Right renal cortex interstitium (tissue), 3 donors: ENCODE measurements at regions not wholly inside any gene's neighbourhood (a gene's known extent, or its start where the extent isn't known, plus 50 kb on each side); places are given as distances from the start of the nearest gene placed in this dataset.
"Not testable (repeated sequence)": the region's sequence is repeated elsewhere in the genome, so short reads cannot be mapped to it uniquely, and the experiment has no call there.

ENCODE experiments used
- DNase-seq, 3 donors: peaks; one replicate each; pipeline ENCODE4 v3.0.0-alpha.2; 2013; ENCODE audit warnings: low read depth in 3 of 3, low spot score in 2 of 3

GRCh38 chr5:91841423-91841822 is 458.3 kb upstream of the ARRDC3 start:
- DNase-seq = no peak

GRCh38 chr5:91840412-91840811 is 457.3 kb upstream of the ARRDC3 start:
- DNase-seq = no peak

GRCh38 chr5:91839721-91840120 is 456.6 kb upstream of the ARRDC3 start:
- DNase-seq = no peak

GRCh38 chr5:91839233-91839632 is 456.1 kb upstream of the ARRDC3 start:
- no peak for DNase-seq

GRCh38 chr5:91830361-91830953 is 447.3 kb upstream of the ARRDC3 start:
- no peak for DNase-seq

GRCh38 chr5:91825618-91826017 is 442.5 kb upstream of the ARRDC3 start:
- no peak for DNase-seq

- DNase-seq = no peak
Measured at GRCh38 chr5:91824406-91824805, 441.3 kb upstream of the ARRDC3 start.

GRCh38 chr5:91820874-91821273 is 437.8 kb upstream of the ARRDC3 start:
- no peak for DNase-seq

GRCh38 chr5:91816681-91817080 is 433.6 kb upstream of the ARRDC3 start:
- no peak for DNase-seq

GRCh38 chr5:91797576-91797975 is 414.5 kb upstream of the ARRDC3 start:
- DNase-seq = no peak

- no peak for DNase-seq
Measured at GRCh38 chr5:91794856-91795548, 411.9 kb upstream of the ARRDC3 start.

- DNase-seq = no peak
Measured at GRCh38 chr5:91794455-91794854, 411.3 kb upstream of the ARRDC3 start.

GRCh38 chr5:91787718-91788117 is 404.6 kb upstream of the ARRDC3 start:
- DNase-seq = no peak

- no peak for DNase-seq
Measured at GRCh38 chr5:91777671-91778070, 394.6 kb upstream of the ARRDC3 start.

- no peak for DNase-seq
Measured at GRCh38 chr5:91776249-91776648, 393.1 kb upstream of the ARRDC3 start.

- DNase-seq = no peak
Measured at GRCh38 chr5:91770400-91770799, 387.3 kb upstream of the ARRDC3 start.

- not testable (repeated sequence) for DNase-seq
Measured at GRCh38 chr5:91757383-91757782, 374.3 kb upstream of the ARRDC3 start.

GRCh38 chr5:91754990-91755389 is 371.9 kb upstream of the ARRDC3 start:
- no peak for DNase-seq

- not testable (repeated sequence) for DNase-seq
Measured at GRCh38 chr5:91744470-91744869, 361.4 kb upstream of the ARRDC3 start.

- no peak for DNase-seq
Measured at GRCh38 chr5:91742550-91742949, 359.4 kb upstream of the ARRDC3 start.

GRCh38 chr5:91741764-91742505 is 358.8 kb upstream of the ARRDC3 start:
- DNase-seq = no peak

- DNase-seq = no peak
Measured at GRCh38 chr5:91730026-91730425, 346.9 kb upstream of the ARRDC3 start.
